ENCODE measurements at regions not wholly inside any gene's neighbourhood (a gene's known extent, or its start where the extent isn't known, plus 50 kb on each side); places are given as distances from the start of the nearest gene placed in this dataset.

DNA sequence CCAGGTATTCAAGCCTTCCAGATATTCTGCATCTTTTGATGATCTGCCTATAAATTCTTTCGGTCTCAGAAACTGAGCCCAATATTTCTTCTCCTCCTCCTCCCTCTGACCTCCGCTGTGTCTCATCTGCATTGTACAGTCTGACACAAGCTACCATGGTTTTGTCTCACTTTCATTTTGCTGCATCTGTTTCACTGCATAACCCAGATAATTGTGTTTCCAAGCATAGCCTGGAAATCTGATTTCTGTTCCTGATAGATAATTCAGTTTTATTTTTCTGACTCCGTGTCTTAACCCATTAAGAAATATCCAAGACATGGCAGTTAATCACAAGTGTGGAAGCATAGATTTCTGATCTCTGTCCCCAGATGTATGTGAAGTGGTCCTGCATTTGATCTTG is 374.2 kb upstream of the SEMA3A start:
- TF ChIP-seq POLR2A (IDR thresholded peaks at IDR 0.05; ENCODE audit: low read length) (no peak), GATA1 (IDR thresholded peaks at IDR 0.05; ENCODE audit: low read depth, low read length) (no peak)
